Osteocyte (in vitro differentiated cells): ENCODE measurements at regions not wholly inside any gene's neighbourhood (a gene's known extent, or its start where the extent isn't known, plus 50 kb on each side); places are given as distances from the start of the nearest gene placed in this dataset.
"Not testable (repeated sequence)": the region's sequence is repeated elsewhere in the genome, so short reads cannot be mapped to it uniquely, and the experiment has no call there.

Source experiments
- DNase-seq: peaks from one replicate; pipeline ENCODE4 v3.0.0; 2021; ENCODE audit warnings: mixed read lengths; ENCODE audit not compliant: unreplicated experiment; ENCODE audit errors: extremely low spot score
- H3K27ac Mint-ChIP-seq: one replicate; pipeline ENCODE4 v1.8.0; 2021; ENCODE audit warnings: mild to moderate bottlenecking, mixed read lengths; ENCODE audit not compliant: unreplicated experiment
- H3K27me3 Mint-ChIP-seq: one replicate; pipeline ENCODE4 v1.8.0; 2021; ENCODE audit warnings: mixed read lengths; ENCODE audit not compliant: unreplicated experiment
- H3K36me3 Mint-ChIP-seq: one replicate; pipeline ENCODE4 v1.8.0; 2021; ENCODE audit warnings: mixed read lengths; ENCODE audit not compliant: unreplicated experiment
- H3K4me1 Mint-ChIP-seq: one replicate; pipeline ENCODE4 v1.8.0; 2021; ENCODE audit warnings: mixed read lengths; ENCODE audit not compliant: unreplicated experiment
- H3K4me3 Mint-ChIP-seq: one replicate; pipeline ENCODE4 v1.8.0; 2021; ENCODE audit warnings: mild to moderate bottlenecking, moderate library complexity, mixed read lengths; ENCODE audit not compliant: unreplicated experiment
- H3K9me3 Mint-ChIP-seq: one replicate; pipeline ENCODE4 v1.8.0; 2021; ENCODE audit warnings: mixed read lengths; ENCODE audit not compliant: unreplicated experiment
- TF ChIP-seq, protein P1 (sequence below): fragments of 200-600 bp; sonication (generic); IDR thresholded peaks from 2 replicates; pipeline ENCODE4 v1.5.0; 2021; ENCODE audit warnings: antibody characterized with exemption, mild to moderate bottlenecking, moderate library complexity

DNA sequence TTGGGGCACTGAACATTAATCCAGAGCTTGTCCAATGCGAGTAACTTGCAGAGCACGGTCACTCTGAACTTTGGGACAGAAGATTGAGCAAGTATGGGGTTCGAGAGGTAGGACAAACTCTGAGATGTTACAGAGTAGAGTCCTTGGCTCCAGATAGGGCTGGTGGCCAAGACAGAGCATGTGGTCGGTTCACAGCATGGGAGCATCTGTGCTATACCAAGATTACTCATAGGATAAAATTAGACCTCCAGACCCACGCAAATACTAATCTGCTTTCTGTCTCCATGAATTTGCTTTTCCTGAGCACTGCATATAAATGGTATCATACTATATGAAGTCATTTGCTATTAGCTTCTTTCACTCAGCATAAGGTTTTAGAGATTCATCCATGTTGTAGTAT lies 93.4 kb upstream of the TBX5 start:
- H3K9me3 Mint-ChIP-seq = no peaks in the 10 kb centered on the region
- H3K27ac Mint-ChIP-seq = no peak overlapping the region
- no peaks in the 10 kb centered on the region for H3K4me1 Mint-ChIP-seq
- no peak for DNase-seq
- H3K4me3 Mint-ChIP-seq = no peak overlapping the region
- TF ChIP-seq, protein P1, sequence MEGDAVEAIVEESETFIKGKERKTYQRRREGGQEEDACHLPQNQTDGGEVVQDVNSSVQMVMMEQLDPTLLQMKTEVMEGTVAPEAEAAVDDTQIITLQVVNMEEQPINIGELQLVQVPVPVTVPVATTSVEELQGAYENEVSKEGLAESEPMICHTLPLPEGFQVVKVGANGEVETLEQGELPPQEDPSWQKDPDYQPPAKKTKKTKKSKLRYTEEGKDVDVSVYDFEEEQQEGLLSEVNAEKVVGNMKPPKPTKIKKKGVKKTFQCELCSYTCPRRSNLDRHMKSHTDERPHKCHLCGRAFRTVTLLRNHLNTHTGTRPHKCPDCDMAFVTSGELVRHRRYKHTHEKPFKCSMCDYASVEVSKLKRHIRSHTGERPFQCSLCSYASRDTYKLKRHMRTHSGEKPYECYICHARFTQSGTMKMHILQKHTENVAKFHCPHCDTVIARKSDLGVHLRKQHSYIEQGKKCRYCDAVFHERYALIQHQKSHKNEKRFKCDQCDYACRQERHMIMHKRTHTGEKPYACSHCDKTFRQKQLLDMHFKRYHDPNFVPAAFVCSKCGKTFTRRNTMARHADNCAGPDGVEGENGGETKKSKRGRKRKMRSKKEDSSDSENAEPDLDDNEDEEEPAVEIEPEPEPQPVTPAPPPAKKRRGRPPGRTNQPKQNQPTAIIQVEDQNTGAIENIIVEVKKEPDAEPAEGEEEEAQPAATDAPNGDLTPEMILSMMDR = no peak
- H3K27me3 Mint-ChIP-seq = no peaks in the 10 kb centered on the region
- no peaks in the 10 kb centered on the region for H3K36me3 Mint-ChIP-seq

DNA sequence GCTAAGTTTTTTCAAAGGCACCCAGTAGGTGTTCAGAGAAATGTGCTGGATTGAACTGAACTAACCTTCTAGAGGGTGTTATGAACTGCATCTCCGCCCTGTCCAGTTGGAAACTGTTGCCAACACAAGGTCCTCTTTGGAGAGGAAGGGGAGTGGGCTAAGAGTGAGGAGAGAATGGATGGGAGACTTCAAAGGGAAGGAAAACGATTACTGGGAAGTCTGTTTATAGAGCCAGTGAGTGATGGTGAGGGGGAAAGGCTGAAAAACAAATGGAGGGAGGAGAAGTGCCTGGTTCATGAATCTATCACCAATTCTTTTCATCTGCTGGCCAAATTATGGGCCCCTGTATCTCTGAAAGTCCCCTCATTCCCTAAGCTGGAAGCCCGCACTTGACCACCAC lies 86.0 kb upstream of the TBX5 start:
- Mint-ChIP-seq H3K4me3 (no peak overlapping the region), H3K9me3 (no peaks in the 10 kb centered on the region), H3K36me3 (no peaks in the 10 kb centered on the region), H3K27ac (no peak overlapping the region), H3K4me1 (no peaks in the 10 kb centered on the region), H3K27me3 (no peaks in the 10 kb centered on the region)
- TF ChIP-seq, protein P1 = no peak
- DNase-seq = no peak

DNA sequence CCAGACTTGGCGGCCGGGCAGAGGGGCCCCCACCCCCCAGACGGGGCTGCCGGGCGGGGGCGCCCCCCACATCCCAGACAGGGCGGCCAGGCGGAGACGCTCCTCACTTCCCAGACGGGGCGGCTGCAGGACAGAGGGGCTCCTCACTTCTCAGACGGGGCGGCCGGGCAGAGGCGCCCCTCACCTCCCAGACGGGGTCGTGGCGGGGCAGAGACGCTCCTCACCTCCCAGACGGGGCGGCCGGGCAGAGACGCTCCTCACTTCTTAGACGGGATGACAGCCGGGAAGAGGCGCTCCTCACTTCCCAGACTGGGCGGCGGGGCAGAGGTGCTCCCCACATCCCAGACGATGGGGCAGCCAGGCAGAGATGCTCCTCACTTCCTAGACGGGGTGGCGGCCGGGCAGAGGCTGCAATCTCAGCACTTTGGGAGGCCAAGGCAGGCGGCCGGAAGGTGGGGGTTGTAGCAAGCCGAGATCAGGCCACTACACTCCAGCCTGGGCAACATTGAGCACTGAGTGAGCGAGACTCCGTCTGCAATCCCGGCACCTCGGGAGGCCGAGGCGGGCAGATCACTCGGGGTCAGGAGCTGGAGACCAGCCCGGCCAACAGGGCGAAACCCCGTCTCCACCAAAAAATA lies 79.0 kb upstream of the TBX5 start:
- H3K4me1 Mint-ChIP-seq, H3K36me3 Mint-ChIP-seq, H3K27ac Mint-ChIP-seq, H3K9me3 Mint-ChIP-seq, H3K4me3 Mint-ChIP-seq: not testable (repeated sequence)
- DNase-seq = peak; percentile 84
- H3K27me3 Mint-ChIP-seq = peaks cover 22% of the 10 kb centered on the region

DNA sequence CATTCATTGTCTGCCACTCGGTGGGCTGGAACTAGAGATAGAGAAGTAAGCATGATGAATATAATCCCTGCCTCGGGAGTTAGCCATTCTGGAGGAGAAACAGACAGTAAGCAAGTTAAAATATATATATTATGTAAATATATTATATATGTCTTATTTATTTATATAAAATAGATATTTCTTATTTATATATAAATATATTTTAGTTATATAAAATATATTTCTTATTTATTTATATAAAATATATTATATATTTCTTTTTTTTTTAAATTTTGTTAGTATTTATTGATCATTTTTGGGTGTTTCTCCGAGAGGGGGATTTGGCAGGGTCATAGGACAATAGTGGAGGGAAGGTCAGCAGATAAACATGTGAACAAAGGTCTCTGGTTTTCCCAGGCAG lies 78.1 kb upstream of the TBX5 start:
- TF ChIP-seq, protein P1 = no peak
- H3K27me3 Mint-ChIP-seq = peaks cover 32% of the 10 kb centered on the region
- H3K27ac Mint-ChIP-seq = no peak overlapping the region
- DNase-seq = no peak
- H3K36me3 Mint-ChIP-seq = no peaks in the 10 kb centered on the region
- H3K9me3 Mint-ChIP-seq = peaks cover 5% of the 10 kb centered on the region
- peaks cover 14% of the 10 kb centered on the region for H3K4me1 Mint-ChIP-seq
- no peak overlapping the region for H3K4me3 Mint-ChIP-seq

DNA sequence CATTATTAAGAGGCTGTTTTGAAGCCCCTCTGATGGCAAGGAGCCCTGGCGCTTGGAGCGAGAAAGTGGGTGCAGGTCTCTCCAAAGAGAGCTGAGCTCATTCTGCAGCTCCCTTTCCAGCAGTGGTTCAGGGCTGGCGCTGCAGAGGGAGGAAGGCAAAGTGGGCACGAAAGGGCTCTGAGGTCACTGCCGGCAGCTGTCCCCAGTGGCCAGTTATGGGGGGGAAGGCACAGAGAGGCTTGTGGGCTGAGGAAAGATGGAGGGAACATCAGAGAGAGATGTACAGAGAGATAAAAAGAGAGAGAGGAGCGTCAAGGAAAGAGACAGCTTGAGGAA lies 75.2 kb upstream of the TBX5 start:
- peaks cover 3% of the 10 kb centered on the region for H3K9me3 Mint-ChIP-seq
- H3K27ac Mint-ChIP-seq = no peak overlapping the region
- DNase-seq = no peak
- peaks cover 46% of the 10 kb centered on the region for H3K27me3 Mint-ChIP-seq
- H3K4me3 Mint-ChIP-seq = no peak overlapping the region
- TF ChIP-seq, protein P1 = no peak
- no peaks in the 10 kb centered on the region for H3K36me3 Mint-ChIP-seq
- H3K4me1 Mint-ChIP-seq = peaks cover 14% of the 10 kb centered on the region
